Hematopoietic multipotent progenitor cell (in vitro differentiated cells): ENCODE measurements at regions not wholly inside any gene's neighbourhood (a gene's known extent, or its start where the extent isn't known, plus 50 kb on each side); places are given as distances from the start of the nearest gene placed in this dataset. TPM values are rescaled to one million over a fixed set of nuclear protein-coding genes. Genes with fewer than 3 reads are reported as not detected.
"Not testable (repeated sequence)": the region's sequence is repeated elsewhere in the genome, so short reads cannot be mapped to it uniquely, and the experiment has no call there.

ENCODE experiments used
- DNase-seq, 3 donors: peaks; one replicate each; pipeline ENCODE4 v3.0.0-alpha.2; 2011 to 2015; ENCODE audit warnings: low read depth in 2 of 3, low spot score in 2 of 3
- small RNA-seq: library from RNA; depleted of rRNA; stranded (forward); fragments of <200 nt; gene quantifications from one replicate; pipeline ENCODE3, GENCODE V24; 2012

GRCh38 chr16:21333683-21334082 lies 55.6 kb upstream of the CRYM start:
- not testable (repeated sequence) for DNase-seq

Small RNAs in the stretch of these regions (small RNA-seq; reads per million reads assigned to genes)
- not detected for gene AC008740.2
